ENCODE measurements at regions not wholly inside any gene's neighbourhood (a gene's known extent, or its start where the extent isn't known, plus 50 kb on each side); places are given as distances from the start of the nearest gene placed in this dataset.

- no peak for DNase-seq
Observed at GRCh38 chr11:127255209-127255608, 254.6 kb upstream of the KIRREL3 start.

GRCh38 chr11:127252321-127252720, 251.8 kb upstream of the KIRREL3 start:
- no peak for DNase-seq

GRCh38 chr11:127249576-127249975, 249.0 kb upstream of the KIRREL3 start:
- DNase-seq = no peak

GRCh38 chr11:127248476-127248875, 247.9 kb upstream of the KIRREL3 start:
- DNase-seq = no peak

- no peak for DNase-seq
Observed at GRCh38 chr11:127247261-127247851, 246.8 kb upstream of the KIRREL3 start.

- DNase-seq = no peak
Observed at GRCh38 chr11:127242676-127243075, 242.1 kb upstream of the KIRREL3 start.

GRCh38 chr11:127238321-127238720, 237.8 kb upstream of the KIRREL3 start:
- no peak for DNase-seq

- no peak for DNase-seq
Observed at GRCh38 chr11:127236776-127237175, 236.2 kb upstream of the KIRREL3 start.

- no peak for DNase-seq
Observed at GRCh38 chr11:127233998-127234397, 233.4 kb upstream of the KIRREL3 start.

GRCh38 chr11:127230392-127230791, 229.8 kb upstream of the KIRREL3 start:
- DNase-seq = no peak

- no peak for DNase-seq
Observed at GRCh38 chr11:127226949-127227348, 226.4 kb upstream of the KIRREL3 start.

- DNase-seq = no peak
Observed at GRCh38 chr11:127226380-127226779, 225.8 kb upstream of the KIRREL3 start.

- no peak for DNase-seq
Observed at GRCh38 chr11:127225619-127226018, 225.0 kb upstream of the KIRREL3 start.

- DNase-seq = no peak
Observed at GRCh38 chr11:127224276-127224675, 223.7 kb upstream of the KIRREL3 start.

GRCh38 chr11:127223633-127224032, 223.1 kb upstream of the KIRREL3 start:
- no peak for DNase-seq

GRCh38 chr11:127223026-127223425, 222.5 kb upstream of the KIRREL3 start:
- DNase-seq = no peak

- no peak for DNase-seq
Observed at GRCh38 chr11:127219704-127220103, 219.1 kb upstream of the KIRREL3 start.

- no peak for DNase-seq
Observed at GRCh38 chr11:127218275-127218608, 217.7 kb upstream of the KIRREL3 start.

GRCh38 chr11:127217452-127218274, 217.1 kb upstream of the KIRREL3 start:
- no peak for DNase-seq

- DNase-seq = no peak
Observed at GRCh38 chr11:127205688-127206217, 205.2 kb upstream of the KIRREL3 start.

- no peak for DNase-seq
Observed at GRCh38 chr11:127203490-127203889, 202.9 kb upstream of the KIRREL3 start.

GRCh38 chr11:127202105-127202504, 201.5 kb upstream of the KIRREL3 start:
- no peak for DNase-seq

GRCh38 chr11:127199306-127199801, 198.8 kb upstream of the KIRREL3 start:
- no peak for DNase-seq

GRCh38 chr11:127195501-127196120, 195.0 kb upstream of the KIRREL3 start:
- no peak for DNase-seq
